ENCODE measurements at regions not wholly inside any gene's neighbourhood (a gene's known extent, or its start where the extent isn't known, plus 50 kb on each side); places are given as distances from the start of the nearest gene placed in this dataset.
"Not testable (repeated sequence)": the region's sequence is repeated elsewhere in the genome, so short reads cannot be mapped to it uniquely, and the experiment has no call there.

- H3K4me3 Mint-ChIP-seq (ENCODE audit: low read depth), result no peak overlapping the region
- no peak for DNase-seq (ENCODE audit: low spot score, unreplicated experiment)
- no peak for TF ChIP-seq CTCF (IDR thresholded peaks at IDR 0.05; ENCODE audit: unreplicated experiment)
Observed at GRCh38 chrX:22855693-22856092, 144.1 kb upstream of the DDX53 start.

DNA sequence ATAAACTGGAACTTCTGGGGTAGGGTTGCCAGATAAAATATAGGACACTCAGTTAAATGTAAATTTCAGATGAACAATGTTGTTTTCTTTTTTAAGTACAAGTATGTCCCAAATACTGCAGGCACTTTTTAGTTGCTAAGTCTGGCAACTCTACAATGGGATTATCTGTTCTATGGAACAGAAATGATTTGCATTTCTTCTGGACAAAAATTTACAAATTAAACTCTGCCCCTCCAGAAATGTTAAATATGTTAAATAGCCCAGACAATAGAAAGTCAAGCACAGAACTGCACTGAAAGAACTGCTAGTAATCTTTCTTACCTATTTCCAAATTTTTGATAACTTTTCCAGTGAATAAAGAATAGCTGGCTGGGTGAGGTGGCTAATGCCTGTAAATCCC lies 140.1 kb upstream of the DDX53 start:
- no peaks in the 10 kb centered on the region for H3K27me3 Mint-ChIP-seq
- H3K4me3 Mint-ChIP-seq (ENCODE audit: low read depth), result no peak overlapping the region
- peaks cover 3% of the 10 kb centered on the region for H3K4me1 Mint-ChIP-seq (ENCODE audit: low read depth)
- no peak for TF ChIP-seq CTCF (IDR thresholded peaks at IDR 0.05; ENCODE audit: unreplicated experiment)
- DNase-seq (ENCODE audit: low spot score, unreplicated experiment), result no peak
- no peak overlapping the region for H3K27ac Mint-ChIP-seq
- no peaks in the 10 kb centered on the region for H3K36me3 Mint-ChIP-seq (ENCODE audit: insufficient read depth)
- no peaks in the 10 kb centered on the region for H3K9me3 Mint-ChIP-seq (ENCODE audit: low read depth)

More at GRCh38 chrX:22855693-22856092, 144.1 kb upstream of the DDX53 start:
- Mint-ChIP-seq H3K9me3 (ENCODE audit: low read depth) (peaks cover 4% of the 10 kb centered on the region), H3K36me3 (ENCODE audit: insufficient read depth) (no peaks in the 10 kb centered on the region), H3K27ac (no peak overlapping the region), H3K27me3 (no peaks in the 10 kb centered on the region), H3K4me1 (ENCODE audit: low read depth) (no peaks in the 10 kb centered on the region)

GRCh38 chrX:22866801-22867200 lies 133.0 kb upstream of the DDX53 start:
- not testable (repeated sequence) for DNase-seq (ENCODE audit: low spot score, unreplicated experiment); H3K36me3 Mint-ChIP-seq (ENCODE audit: insufficient read depth); H3K27me3 Mint-ChIP-seq; H3K27ac Mint-ChIP-seq; H3K4me1 Mint-ChIP-seq (ENCODE audit: low read depth); H3K4me3 Mint-ChIP-seq (ENCODE audit: low read depth)
- peaks cover 46% of the 10 kb centered on the region for H3K9me3 Mint-ChIP-seq (ENCODE audit: low read depth)

DNA sequence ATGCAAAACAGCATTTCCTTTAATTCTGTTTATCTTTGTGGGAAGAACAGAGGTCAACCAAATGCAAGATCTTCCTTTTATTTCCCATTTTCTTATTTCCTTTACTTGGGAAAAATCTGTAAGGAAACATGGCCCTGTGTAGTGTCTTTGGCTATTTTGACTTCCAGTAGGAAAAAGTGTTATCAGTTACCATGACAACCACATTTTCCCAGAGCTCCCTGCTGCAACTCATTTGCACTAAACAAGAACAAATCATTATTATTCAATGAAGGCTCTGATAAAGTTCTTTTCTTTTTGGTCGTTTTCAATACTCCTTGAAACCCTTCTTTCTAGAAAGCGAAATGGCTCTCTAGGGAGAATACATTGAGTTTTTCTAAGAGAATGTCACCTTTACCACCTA lies 117.2 kb upstream of the DDX53 start:
- DNase-seq (ENCODE audit: low spot score, unreplicated experiment), result no peak
- H3K36me3 Mint-ChIP-seq (ENCODE audit: insufficient read depth), result no peaks in the 10 kb centered on the region
- no peaks in the 10 kb centered on the region for H3K27me3 Mint-ChIP-seq
- H3K27ac Mint-ChIP-seq, result no peak overlapping the region
- no peaks in the 10 kb centered on the region for H3K4me1 Mint-ChIP-seq (ENCODE audit: low read depth)
- no peaks in the 10 kb centered on the region for H3K9me3 Mint-ChIP-seq (ENCODE audit: low read depth)
- TF ChIP-seq CTCF (IDR thresholded peaks at IDR 0.05; ENCODE audit: unreplicated experiment), result no peak
- no peak overlapping the region for H3K4me3 Mint-ChIP-seq (ENCODE audit: low read depth)

- Mint-ChIP-seq H3K36me3 (ENCODE audit: insufficient read depth) (no peaks in the 10 kb centered on the region), H3K9me3 (ENCODE audit: low read depth) (no peaks in the 10 kb centered on the region), H3K27ac (no peak overlapping the region), H3K4me1 (ENCODE audit: low read depth) (no peaks in the 10 kb centered on the region), H3K27me3 (no peaks in the 10 kb centered on the region), H3K4me3 (ENCODE audit: low read depth) (no peak overlapping the region)
- DNase-seq (ENCODE audit: low spot score, unreplicated experiment), result no peak
- no peak for TF ChIP-seq CTCF (IDR thresholded peaks at IDR 0.05; ENCODE audit: unreplicated experiment)
Observed at GRCh38 chrX:22889819-22890218, 109.9 kb upstream of the DDX53 start.

- Mint-ChIP-seq H3K27me3 (no peaks in the 10 kb centered on the region), H3K4me3 (ENCODE audit: low read depth) (no peak overlapping the region), H3K4me1 (ENCODE audit: low read depth) (no peaks in the 10 kb centered on the region), H3K36me3 (ENCODE audit: insufficient read depth) (no peaks in the 10 kb centered on the region), H3K27ac (no peak overlapping the region), H3K9me3 (ENCODE audit: low read depth) (peaks cover 4% of the 10 kb centered on the region)
- no peak for DNase-seq (ENCODE audit: low spot score, unreplicated experiment)
- no peak for TF ChIP-seq CTCF (IDR thresholded peaks at IDR 0.05; ENCODE audit: unreplicated experiment)
Observed at GRCh38 chrX:22912616-22913015, 87.1 kb upstream of the DDX53 start.

Data from progenitor cell of endocrine pancreas (in vitro differentiated cells).